ENCODE measurements at regions not wholly inside any gene's neighbourhood (a gene's known extent, or its start where the extent isn't known, plus 50 kb on each side); places are given as distances from the start of the nearest gene placed in this dataset.

DNA sequence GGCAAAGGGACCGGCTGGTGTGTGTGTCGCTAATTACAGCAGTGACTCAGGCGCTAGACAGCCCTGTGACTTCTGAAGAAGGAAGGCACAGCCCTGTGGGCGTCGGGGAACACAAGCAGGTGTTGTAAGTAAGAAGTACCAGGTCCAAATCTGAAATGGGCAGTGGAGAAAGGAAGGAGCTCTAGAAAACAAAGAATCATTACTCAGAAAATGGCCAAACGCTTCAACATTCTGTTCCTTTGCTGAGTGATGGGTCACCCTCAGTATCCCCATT, 106.8 kb downstream of the PXDC1 start:
- H3K4me1 ChIP-seq (ENCODE audit: control insufficient read depth, insufficient read depth, low read length) = 0 out of 2 replicates have a peak, but pooled peaks cover 1% of the 10 kb centered on the region
- DNase-seq (ENCODE audit: low read depth, low spot score) = no peak
- H3K4me3 ChIP-seq (ENCODE audit: low read length) = no peak overlapping the region
- H3K9me3 ChIP-seq (ENCODE audit: control insufficient read depth, insufficient read depth, low read length) = no peaks in the 10 kb centered on the region
- H3K27ac ChIP-seq (ENCODE audit: low read length) = no peak overlapping the region
- no peaks in the 10 kb centered on the region; the same call in 1 of the 2 replicates for H3K36me3 ChIP-seq (ENCODE audit: control insufficient read depth, insufficient read depth, low read length)
- no CpG with 5 or more reads among the region's 6 CpGs for WGBS (ENCODE audit: insufficient coverage, insufficient read length)
- no peaks in the 10 kb centered on the region for H3K27me3 ChIP-seq (ENCODE audit: control insufficient read depth, insufficient read depth, low read length)

- no peak for DNase-seq (ENCODE audit: low read depth, low spot score)
- Histone ChIP-seq H3K4me1 (ENCODE audit: control insufficient read depth, insufficient read depth, low read length) (0 out of 2 replicates have a peak, but pooled peaks cover 1% of the 10 kb centered on the region), H3K36me3 (ENCODE audit: control insufficient read depth, insufficient read depth, low read length) (no peaks in the 10 kb centered on the region; the same call in 1 of the 2 replicates), H3K4me3 (ENCODE audit: low read length) (no peak overlapping the region), H3K27me3 (ENCODE audit: control insufficient read depth, insufficient read depth, low read length) (no peaks in the 10 kb centered on the region), H3K27ac (ENCODE audit: low read length) (no peak overlapping the region), H3K9me3 (ENCODE audit: control insufficient read depth, insufficient read depth, low read length) (no peaks in the 10 kb centered on the region)
- no CpG with 5 or more reads among the region's 10 CpGs for WGBS (ENCODE audit: insufficient coverage, insufficient read length)
Observed at GRCh38 chr6:3643921-3644738, 107.4 kb downstream of the PXDC1 start.

DNA sequence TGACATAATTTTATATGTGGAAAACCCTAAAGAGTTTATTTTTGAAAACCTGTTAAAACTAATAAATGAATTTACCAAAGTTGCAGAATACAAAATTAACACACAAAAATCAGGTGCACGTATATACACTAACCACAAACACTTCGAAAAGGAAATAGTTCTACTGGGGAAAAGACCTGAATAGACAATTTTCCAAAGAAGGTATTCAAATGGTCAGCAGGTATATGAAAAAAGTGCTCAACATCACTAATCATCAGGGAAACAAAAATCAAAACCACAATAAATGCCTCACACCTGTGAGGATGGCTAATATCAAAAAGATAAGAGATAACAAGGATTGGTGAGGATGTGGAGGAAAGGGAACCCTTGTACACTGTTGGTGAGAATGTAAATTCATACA, 110.6 kb downstream of the PXDC1 start:
- Histone ChIP-seq H3K36me3 (ENCODE audit: control insufficient read depth, insufficient read depth, low read length) (no peaks in the 10 kb centered on the region), H3K4me3 (ENCODE audit: low read length) (no peak overlapping the region), H3K27ac (ENCODE audit: low read length) (no peak overlapping the region), H3K9me3 (ENCODE audit: control insufficient read depth, insufficient read depth, low read length) (no peaks in the 10 kb centered on the region), H3K4me1 (ENCODE audit: control insufficient read depth, insufficient read depth, low read length) (no peaks in the 10 kb centered on the region), H3K27me3 (ENCODE audit: control insufficient read depth, insufficient read depth, low read length) (no peaks in the 10 kb centered on the region)
- no CpG with 5 or more reads among the region's 2 CpGs for WGBS (ENCODE audit: insufficient coverage, insufficient read length)
- no peak for DNase-seq (ENCODE audit: low read depth, low spot score)

GRCh38 chr6:3638662-3639061, 112.9 kb downstream of the PXDC1 start:
- DNase-seq (ENCODE audit: low read depth, low spot score) = no peak
- H3K36me3 ChIP-seq (ENCODE audit: control insufficient read depth, insufficient read depth, low read length) = no peaks in the 10 kb centered on the region
- no CpG with 5 or more reads among the region's 4 CpGs for WGBS (ENCODE audit: insufficient coverage, insufficient read length)
- H3K4me1 ChIP-seq (ENCODE audit: control insufficient read depth, insufficient read depth, low read length) = no peaks in the 10 kb centered on the region
- H3K27me3 ChIP-seq (ENCODE audit: control insufficient read depth, insufficient read depth, low read length) = no peaks in the 10 kb centered on the region
- H3K27ac ChIP-seq (ENCODE audit: low read length) = no peak overlapping the region
- H3K9me3 ChIP-seq (ENCODE audit: control insufficient read depth, insufficient read depth, low read length) = no peaks in the 10 kb centered on the region
- H3K4me3 ChIP-seq (ENCODE audit: low read length) = no peak overlapping the region

GRCh38 chr6:3636060-3636459, 115.5 kb downstream of the PXDC1 start:
- no peak for DNase-seq (ENCODE audit: low read depth, low spot score)
- Histone ChIP-seq H3K36me3 (ENCODE audit: control insufficient read depth, insufficient read depth, low read length) (no peaks in the 10 kb centered on the region), H3K4me3 (ENCODE audit: low read length) (no peak overlapping the region), H3K9me3 (ENCODE audit: control insufficient read depth, insufficient read depth, low read length) (no peaks in the 10 kb centered on the region), H3K27ac (ENCODE audit: low read length) (no peak overlapping the region), H3K4me1 (ENCODE audit: control insufficient read depth, insufficient read depth, low read length) (no peaks in the 10 kb centered on the region), H3K27me3 (ENCODE audit: control insufficient read depth, insufficient read depth, low read length) (no peaks in the 10 kb centered on the region)
- whole genome bisulfite sequencing (ENCODE audit: insufficient coverage, insufficient read length) = no CpG with 5 or more reads among the region's 8 CpGs

DNA sequence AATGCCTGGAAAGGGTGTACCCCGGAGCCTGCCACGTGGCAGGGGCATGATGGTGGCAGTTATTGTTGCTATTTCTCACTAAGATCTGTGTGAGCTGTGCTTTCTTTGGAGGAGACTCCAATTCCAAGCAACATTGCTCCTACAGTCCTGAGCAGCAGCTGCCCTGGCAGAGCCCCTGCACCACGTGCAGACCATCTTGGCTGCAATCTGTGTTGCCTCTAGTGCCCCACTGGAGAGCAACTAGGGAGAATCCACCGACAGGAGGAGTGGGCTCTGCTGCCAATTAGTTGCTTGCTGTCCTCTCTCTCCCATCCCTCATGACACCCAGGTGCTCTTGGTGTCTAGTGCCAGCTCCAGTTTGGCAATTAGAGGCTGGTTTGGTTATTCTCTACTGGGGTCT, 116.0 kb downstream of the PXDC1 start:
- whole genome bisulfite sequencing (ENCODE audit: insufficient coverage, insufficient read length) = no CpG with 5 or more reads among the region's 4 CpGs
- DNase-seq (ENCODE audit: low read depth, low spot score) = no peak
- Histone ChIP-seq H3K9me3 (ENCODE audit: control insufficient read depth, insufficient read depth, low read length) (no peaks in the 10 kb centered on the region), H3K27me3 (ENCODE audit: control insufficient read depth, insufficient read depth, low read length) (no peaks in the 10 kb centered on the region), H3K36me3 (ENCODE audit: control insufficient read depth, insufficient read depth, low read length) (no peaks in the 10 kb centered on the region), H3K27ac (ENCODE audit: low read length) (no peak overlapping the region), H3K4me3 (ENCODE audit: low read length) (no peak overlapping the region), H3K4me1 (ENCODE audit: control insufficient read depth, insufficient read depth, low read length) (no peaks in the 10 kb centered on the region)

DNA sequence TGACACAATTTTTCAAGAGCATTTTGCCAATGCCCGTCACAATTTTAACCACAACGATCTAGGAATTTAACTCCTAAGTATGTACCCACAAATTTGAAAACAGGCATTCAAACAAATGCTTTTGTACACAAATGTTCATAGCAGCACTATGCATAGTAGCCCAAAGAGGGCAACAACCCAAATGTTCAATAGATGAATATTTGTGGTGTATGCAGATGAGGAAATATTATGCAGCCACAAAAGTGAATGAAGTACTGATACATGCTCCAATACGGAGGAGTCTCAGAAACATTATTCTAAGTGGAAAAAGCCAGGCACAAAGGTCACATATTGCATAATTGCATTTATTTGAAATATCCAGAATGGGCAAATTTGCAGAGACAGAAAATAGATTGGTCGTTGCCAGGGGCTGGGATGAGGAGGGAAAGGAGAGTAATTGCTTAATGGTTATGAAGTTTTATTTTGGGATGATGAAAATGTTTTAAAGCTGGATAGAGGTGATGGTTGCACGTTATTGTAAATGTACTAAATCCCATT, 117.2 kb downstream of the PXDC1 start:
- no peak overlapping the region for H3K27ac ChIP-seq (ENCODE audit: low read length)
- no peak for DNase-seq (ENCODE audit: low read depth, low spot score)
- 100% methylated on average over 2 of the region's 5 CpGs for WGBS (ENCODE audit: insufficient coverage, insufficient read length)

DNA sequence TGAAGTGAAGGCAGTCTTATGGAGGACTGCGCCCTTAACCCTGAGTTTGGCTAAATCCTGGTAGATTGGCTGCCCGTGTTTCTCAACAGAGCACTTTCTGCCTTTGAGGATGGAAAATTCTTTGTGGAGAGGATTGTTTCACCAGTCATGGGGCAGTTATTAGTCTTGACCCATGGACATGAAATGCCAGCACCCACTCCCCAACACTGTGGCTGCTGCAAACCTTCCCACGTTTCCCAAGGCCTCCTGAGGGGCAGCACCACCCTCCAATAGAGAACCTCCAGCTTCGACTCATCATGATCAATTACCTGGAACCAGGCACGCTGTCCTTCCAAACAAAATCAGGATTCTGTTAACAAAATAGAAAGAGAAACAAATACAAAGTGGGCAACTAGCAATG, 117.8 kb downstream of the PXDC1 start:
- H3K9me3 ChIP-seq (ENCODE audit: control insufficient read depth, insufficient read depth, low read length) = no peaks in the 10 kb centered on the region
- no peak overlapping the region for H3K4me3 ChIP-seq (ENCODE audit: low read length)
- no peaks in the 10 kb centered on the region for H3K27me3 ChIP-seq (ENCODE audit: control insufficient read depth, insufficient read depth, low read length)
- no peaks in the 10 kb centered on the region for H3K36me3 ChIP-seq (ENCODE audit: control insufficient read depth, insufficient read depth, low read length)
- no peak for DNase-seq (ENCODE audit: low read depth, low spot score)
- no peaks in the 10 kb centered on the region for H3K4me1 ChIP-seq (ENCODE audit: control insufficient read depth, insufficient read depth, low read length)
- WGBS (ENCODE audit: insufficient coverage, insufficient read length) = no CpG with 5 or more reads among the region's 5 CpGs
- H3K27ac ChIP-seq (ENCODE audit: low read length) = no peak overlapping the region

More for the DNA sequence above, 117.2 kb downstream of the PXDC1 start:
- no peaks in the 10 kb centered on the region for H3K9me3 ChIP-seq (ENCODE audit: control insufficient read depth, insufficient read depth, low read length)
- H3K4me3 ChIP-seq (ENCODE audit: low read length) = no peak overlapping the region
- H3K27me3 ChIP-seq (ENCODE audit: control insufficient read depth, insufficient read depth, low read length) = no peaks in the 10 kb centered on the region
- no peaks in the 10 kb centered on the region for H3K36me3 ChIP-seq (ENCODE audit: control insufficient read depth, insufficient read depth, low read length)
- H3K4me1 ChIP-seq (ENCODE audit: control insufficient read depth, insufficient read depth, low read length) = no peaks in the 10 kb centered on the region

DNA sequence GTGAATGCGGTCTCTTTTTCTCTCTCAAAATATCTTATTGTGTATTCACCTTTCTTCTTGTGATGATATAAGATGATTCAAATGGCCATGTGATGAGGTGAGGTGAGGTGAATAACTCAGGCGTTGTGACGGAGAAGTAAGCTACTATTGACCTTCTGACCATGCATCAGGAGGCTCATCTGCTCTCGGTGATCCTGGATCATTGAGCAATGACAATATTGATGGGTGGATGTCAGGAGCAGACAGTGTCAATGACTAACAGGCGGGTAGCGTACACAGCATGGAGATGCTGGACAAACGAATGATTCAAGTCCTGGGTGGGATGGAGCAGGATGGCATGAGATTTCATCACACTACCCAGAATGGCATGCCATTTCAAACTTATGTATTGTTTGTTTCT, 119.6 kb downstream of the PXDC1 start:
- Histone ChIP-seq H3K36me3 (ENCODE audit: control insufficient read depth, insufficient read depth, low read length) (no peaks in the 10 kb centered on the region), H3K9me3 (ENCODE audit: control insufficient read depth, insufficient read depth, low read length) (no peaks in the 10 kb centered on the region), H3K27me3 (ENCODE audit: control insufficient read depth, insufficient read depth, low read length) (no peaks in the 10 kb centered on the region), H3K27ac (ENCODE audit: low read length) (no peak overlapping the region), H3K4me1 (ENCODE audit: control insufficient read depth, insufficient read depth, low read length) (no peaks in the 10 kb centered on the region), H3K4me3 (ENCODE audit: low read length) (no peak overlapping the region)
- no peak for DNase-seq (ENCODE audit: low read depth, low spot score)
- WGBS (ENCODE audit: insufficient coverage, insufficient read length) = no CpG with 5 or more reads among the region's 7 CpGs

DNA sequence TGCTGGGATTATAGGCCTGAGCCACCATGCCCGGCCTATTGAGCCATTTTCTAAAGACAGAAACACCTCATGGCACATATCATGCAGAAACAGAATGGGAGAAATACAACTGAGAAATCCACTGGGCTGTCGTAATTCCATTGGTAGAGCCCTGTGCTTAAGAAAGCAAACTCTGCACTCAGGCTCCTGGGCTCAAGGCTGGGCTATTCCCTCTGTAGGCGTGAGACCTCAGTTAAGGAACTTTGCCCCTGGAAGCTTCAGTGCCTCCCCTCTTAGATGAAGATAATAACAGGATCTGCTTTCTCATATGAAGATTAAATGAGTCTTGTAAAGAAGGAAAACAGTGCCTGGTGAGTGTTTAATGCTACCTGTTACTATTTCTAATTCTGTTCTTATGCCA, 120.3 kb downstream of the PXDC1 start:
- DNase-seq (ENCODE audit: low read depth, low spot score) = no peak
- no peak overlapping the region for H3K27ac ChIP-seq (ENCODE audit: low read length)
- no CpG with 5 or more reads among the region's 3 CpGs for WGBS (ENCODE audit: insufficient coverage, insufficient read length)
- no peak overlapping the region for H3K4me3 ChIP-seq (ENCODE audit: low read length)
- no peaks in the 10 kb centered on the region for H3K9me3 ChIP-seq (ENCODE audit: control insufficient read depth, insufficient read depth, low read length)
- H3K27me3 ChIP-seq (ENCODE audit: control insufficient read depth, insufficient read depth, low read length) = no peaks in the 10 kb centered on the region
- H3K4me1 ChIP-seq (ENCODE audit: control insufficient read depth, insufficient read depth, low read length) = no peaks in the 10 kb centered on the region
- no peaks in the 10 kb centered on the region for H3K36me3 ChIP-seq (ENCODE audit: control insufficient read depth, insufficient read depth, low read length)
